ENCODE measurements at regions not wholly inside any gene's neighbourhood (a gene's known extent, or its start where the extent isn't known, plus 50 kb on each side); places are given as distances from the start of the nearest gene placed in this dataset.
"Not testable (repeated sequence)": the region's sequence is repeated elsewhere in the genome, so short reads cannot be mapped to it uniquely, and the experiment has no call there.

DNA sequence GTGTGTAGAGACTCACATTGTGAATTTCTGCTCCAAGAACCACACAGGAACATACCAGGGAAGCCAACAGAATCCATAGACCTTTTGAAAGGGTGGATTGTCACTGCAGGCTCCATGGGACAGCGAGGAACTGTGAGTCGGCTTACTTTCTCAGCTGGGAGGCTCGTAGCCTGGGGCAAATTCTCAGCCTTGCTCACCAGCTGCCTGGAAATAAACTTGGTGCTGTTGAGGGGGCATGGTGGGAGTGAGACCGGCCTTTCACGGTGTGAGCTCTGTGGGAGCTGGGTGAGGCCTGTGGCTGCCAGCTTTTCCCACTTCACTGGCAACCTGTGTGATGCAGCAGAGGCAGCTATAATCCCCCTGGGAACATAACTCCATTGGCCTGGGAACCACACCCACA, 146.6 kb upstream of the P2RY1 start:
- DNase-seq (ENCODE audit: low read depth), result no peak
- no peak overlapping the region for H3K4me3 ChIP-seq (ENCODE audit: low read length)
- no peak for TF ChIP-seq CTCF (conservative IDR thresholded peaks at IDR 0.05; ENCODE audit: low read length)

DNA sequence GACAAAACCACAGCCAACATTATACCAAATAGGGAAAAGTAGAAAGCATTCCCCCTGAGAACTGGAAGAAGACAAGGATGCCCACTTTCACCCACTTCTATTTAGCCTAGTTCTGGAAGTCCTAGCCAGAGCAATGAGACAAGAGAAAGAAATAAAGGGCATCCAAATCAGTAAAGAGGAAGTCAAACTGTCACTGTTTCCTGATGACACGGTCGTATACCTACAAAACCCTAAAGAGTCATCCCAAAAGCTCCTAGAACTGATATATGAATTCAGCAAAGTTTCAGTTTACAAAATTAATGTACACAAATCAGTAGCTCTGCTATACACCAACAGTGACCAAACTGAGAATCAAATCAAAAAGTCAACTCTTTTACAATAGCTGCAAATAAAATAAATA, 142.6 kb upstream of the P2RY1 start:
- not testable (repeated sequence) for H3K4me3 ChIP-seq (ENCODE audit: low read length); DNase-seq (ENCODE audit: low read depth)

- H3K4me3 ChIP-seq (ENCODE audit: low read length); DNase-seq (ENCODE audit: low read depth): not testable (repeated sequence)
Observed at GRCh38 chr3:152693521-152694250, 141.2 kb upstream of the P2RY1 start.

GRCh38 chr3:152695840-152696239, 139.1 kb upstream of the P2RY1 start:
- TF ChIP-seq CTCF (conservative IDR thresholded peaks at IDR 0.05; ENCODE audit: low read length), result no peak
- DNase-seq (ENCODE audit: low read depth), result no peak
- no peak overlapping the region for H3K4me3 ChIP-seq (ENCODE audit: low read length)

GRCh38 chr3:152696962-152697361, 138.0 kb upstream of the P2RY1 start:
- no peak for DNase-seq (ENCODE audit: low read depth)
- no peak for TF ChIP-seq CTCF (conservative IDR thresholded peaks at IDR 0.05; ENCODE audit: low read length)
- H3K4me3 ChIP-seq (ENCODE audit: low read length), result no peak overlapping the region

DNA sequence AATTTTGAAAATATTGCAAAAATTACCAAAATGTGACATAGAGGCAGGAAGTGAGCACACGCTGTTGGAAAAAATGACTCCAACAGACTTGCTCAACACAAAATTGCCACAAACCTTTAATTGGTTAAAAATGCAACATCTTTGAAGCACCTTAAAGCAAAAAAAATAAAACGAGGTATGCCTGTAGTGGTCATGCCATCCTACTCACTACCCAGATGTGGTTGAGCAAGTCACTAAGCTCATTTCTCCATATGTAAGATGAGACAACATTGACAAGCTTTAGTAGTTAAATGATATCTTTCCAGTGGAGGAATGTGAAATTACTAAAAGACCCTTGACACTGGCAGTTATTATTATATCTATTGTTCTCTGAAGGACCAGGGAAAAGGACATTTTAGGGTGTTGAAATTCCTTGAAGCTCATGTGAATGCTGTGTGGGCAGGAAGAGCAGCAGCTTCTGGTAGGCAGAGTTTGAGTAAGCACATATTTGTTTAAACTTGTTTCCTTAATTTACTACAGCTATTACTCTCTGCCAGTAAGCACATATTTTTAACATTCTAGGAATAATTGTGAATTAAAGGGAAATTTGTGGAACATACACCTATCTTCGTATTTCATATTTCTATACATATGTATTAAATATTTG, 131.6 kb upstream of the P2RY1 start:
- no peak overlapping the region for H3K4me3 ChIP-seq (ENCODE audit: low read length)
- no peak for TF ChIP-seq CTCF (conservative IDR thresholded peaks at IDR 0.05; ENCODE audit: low read length)
- no peak for DNase-seq (ENCODE audit: low read depth)

- TF ChIP-seq CTCF (conservative IDR thresholded peaks at IDR 0.05; ENCODE audit: low read length), result no peak
- no peak overlapping the region for H3K4me3 ChIP-seq (ENCODE audit: low read length)
- DNase-seq (ENCODE audit: low read depth), result no peak
Observed at GRCh38 chr3:152706991-152707713, 127.8 kb upstream of the P2RY1 start.

DNA sequence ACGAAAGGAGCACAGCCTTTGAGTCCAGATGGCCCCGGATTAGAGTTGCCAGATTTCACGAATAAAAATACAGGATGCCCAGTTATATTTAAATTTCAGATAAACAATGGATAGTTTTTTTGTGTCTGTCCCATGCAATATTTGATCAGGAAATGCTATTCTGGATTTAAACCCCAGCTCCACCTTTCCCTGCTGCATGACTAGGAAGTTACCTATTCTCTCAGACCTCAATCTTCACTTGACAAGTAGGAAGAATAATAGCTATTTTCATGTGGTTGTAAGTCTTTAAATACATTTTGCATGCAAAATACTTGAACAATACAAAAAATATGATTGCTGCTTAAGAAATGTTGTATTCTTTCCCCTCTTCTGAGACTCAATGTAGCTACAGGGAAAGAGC, 125.3 kb upstream of the P2RY1 start:
- no peak for DNase-seq (ENCODE audit: low read depth)
- TF ChIP-seq CTCF (conservative IDR thresholded peaks at IDR 0.05; ENCODE audit: low read length), result no peak
- no peak overlapping the region for H3K4me3 ChIP-seq (ENCODE audit: low read length)

Data from AG10803 (cell line).